ENCODE measurements at regions not wholly inside any gene's neighbourhood (a gene's known extent, or its start where the extent isn't known, plus 50 kb on each side); places are given as distances from the start of the nearest gene placed in this dataset.

DNA sequence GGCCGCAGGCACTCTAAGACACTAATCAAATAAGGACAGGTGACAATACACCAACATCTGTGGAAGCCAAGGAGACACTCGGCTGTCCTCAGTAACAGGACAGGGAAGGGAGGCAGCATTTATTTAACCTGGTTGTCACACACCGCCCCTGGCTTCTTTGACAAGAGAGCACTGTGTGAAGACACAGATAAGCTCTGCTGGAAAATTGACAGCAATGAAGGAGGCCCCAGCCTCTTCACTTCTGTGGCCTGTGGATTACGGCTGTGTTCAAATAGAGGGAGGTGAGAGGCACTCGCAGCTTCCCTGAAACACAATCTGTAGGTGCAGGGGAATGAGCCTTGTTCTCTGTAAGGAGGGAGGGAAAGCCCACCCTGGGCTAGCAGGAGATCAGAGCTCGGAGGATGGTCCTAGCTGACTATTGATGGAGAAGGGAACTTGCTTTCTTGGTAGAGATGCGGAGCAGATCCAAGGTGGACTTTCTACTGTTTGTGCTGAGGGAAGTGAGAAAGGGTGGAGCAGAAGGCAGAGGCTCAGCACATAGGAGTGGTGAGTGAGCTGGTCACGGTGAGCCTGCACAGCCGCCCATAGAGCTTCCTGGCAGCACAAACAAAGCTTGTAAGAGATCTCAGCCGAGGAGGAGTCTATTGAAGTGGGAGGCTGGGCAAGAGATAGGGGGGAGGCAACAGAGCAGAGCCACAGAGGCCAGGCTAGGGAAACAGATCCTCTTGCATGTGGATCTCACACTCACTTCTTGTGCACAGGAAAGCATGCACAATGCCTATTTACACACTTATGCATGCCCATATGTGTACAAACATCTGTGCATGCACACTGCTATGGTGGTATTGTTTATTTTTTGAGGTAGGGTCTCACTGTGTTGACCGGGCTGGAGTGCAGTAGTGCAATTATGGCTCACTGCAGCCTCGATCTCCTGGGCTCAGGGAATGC is 114.6 kb upstream of the THY1 start:
- Mint-ChIP-seq H3K27ac (no peak overlapping the region), H3K4me3 (no peak overlapping the region)

DNA sequence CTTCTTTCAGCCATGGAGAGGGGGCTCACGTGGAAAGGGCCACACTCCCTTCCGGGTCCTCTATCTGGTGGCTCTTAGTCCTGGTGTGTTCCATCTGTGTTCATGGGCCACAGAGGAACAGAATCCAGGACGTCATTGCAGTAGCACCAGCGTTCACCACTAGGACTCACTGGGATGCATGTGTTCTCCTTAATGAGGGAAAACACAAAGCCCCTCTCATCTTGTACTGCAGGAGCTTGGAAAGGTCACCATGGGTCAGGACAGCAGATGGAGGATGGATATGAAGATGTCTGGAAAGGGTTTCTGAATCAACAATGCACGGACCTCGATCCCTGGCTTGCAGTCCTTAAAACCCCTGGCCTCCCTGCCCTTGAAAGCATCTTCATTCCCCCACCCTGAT is 113.8 kb upstream of the THY1 start:
- ATAC-seq (ENCODE audit: low read depth) (no peak), DNase-seq (no peak)
- CTCF ChIA-PET: no interaction called here
- H3K9me3 Mint-ChIP-seq: no peaks in the 10 kb centered on the region
- peaks cover 35% of the 10 kb centered on the region for H3K27me3 Mint-ChIP-seq
- H3K36me3 Mint-ChIP-seq (ENCODE audit: low read depth): no peaks in the 10 kb centered on the region
- intact Hi-C loops (cut with micrococcal nuclease): no loop called here
- no peaks in the 10 kb centered on the region for H3K4me1 Mint-ChIP-seq
- no peak overlapping the region for H3K4me3 Mint-ChIP-seq
- no peak for TF ChIP-seq CTCF (IDR thresholded peaks at IDR 0.05)
- H3K27ac Mint-ChIP-seq: no peak overlapping the region
- POLR2A ChIA-PET: no interaction called here

More for the DNA sequence above, 114.6 kb upstream of the THY1 start:
- ATAC-seq (ENCODE audit: low read depth) (no peak), DNase-seq (no peak)
- ChIA-PET POLR2A (interaction anchor here (0.6 kb wide), 1 partner anchor 104 kb away, joined by 6 read pairs; no protein-coding TSS in a partner anchor), CTCF (interaction anchor here (1.4 kb wide), 1 partner anchor 60 kb away, joined by 3 read pairs; no protein-coding TSS in a partner anchor)
- intact Hi-C loops (cut with micrococcal nuclease): no loop called here
- Mint-ChIP-seq H3K27me3 (peaks cover 34% of the 10 kb centered on the region), H3K4me1 (no peaks in the 10 kb centered on the region), H3K36me3 (ENCODE audit: low read depth) (no peaks in the 10 kb centered on the region), H3K9me3 (no peaks in the 10 kb centered on the region)
- no peak for TF ChIP-seq CTCF (IDR thresholded peaks at IDR 0.05)

- ChIA-PET POLR2A (interaction anchor here (0.6 kb wide), 1 partner anchor 53 kb away, joined by 3 read pairs; no protein-coding TSS in a partner anchor), CTCF (interaction anchor here (1.0 to 3.6 kb wide), 5 partner anchors 13 to 53 kb away, joined by 3 to 22 read pairs (median 5); no protein-coding TSS in a partner anchor)
- DNase-seq (peak; percentile 57), ATAC-seq (ENCODE audit: low read depth) (peak; percentile 79)
- no peaks in the 10 kb centered on the region for H3K36me3 Mint-ChIP-seq (ENCODE audit: low read depth)
- no peak overlapping the region for H3K4me3 Mint-ChIP-seq
- H3K27ac Mint-ChIP-seq: no peak overlapping the region
- H3K9me3 Mint-ChIP-seq: no peaks in the 10 kb centered on the region
- H3K27me3 Mint-ChIP-seq: peaks cover 37% of the 10 kb centered on the region
- no peaks in the 10 kb centered on the region for H3K4me1 Mint-ChIP-seq
- TF ChIP-seq CTCF (IDR thresholded peaks at IDR 0.05): peak; percentile 61
- intact Hi-C loops (cut with micrococcal nuclease): loop anchor here (1.0 to 5.0 kb wide), 3 partner anchors 53 to 193 kb away; partner anchors contain the start of gene NECTIN1
Measured at GRCh38 chr11:119533921-119534736, 111.2 kb upstream of the THY1 start.

- CTCF ChIA-PET: interaction anchor here (1.0 to 3.6 kb wide), 4 partner anchors 40 to 52 kb away, joined by 3 to 22 read pairs (median 6); no protein-coding TSS in a partner anchor
Measured at GRCh38 chr11:119533462-119533861, 110.5 kb upstream of the THY1 start.

More at GRCh38 chr11:119533462-119533861, 110.5 kb upstream of the THY1 start:
- Mint-ChIP-seq H3K27me3 (peaks cover 33% of the 10 kb centered on the region), H3K36me3 (ENCODE audit: low read depth) (no peaks in the 10 kb centered on the region), H3K4me3 (no peak overlapping the region), H3K27ac (no peak overlapping the region), H3K4me1 (no peaks in the 10 kb centered on the region), H3K9me3 (no peaks in the 10 kb centered on the region)
- DNase-seq: no peak
- TF ChIP-seq CTCF (IDR thresholded peaks at IDR 0.05): no peak
- POLR2A ChIA-PET: no interaction called here
- intact Hi-C loops (cut with micrococcal nuclease): loop anchor here (5.0 kb wide), 1 partner anchor 194 kb away; the partner anchor contains the start of gene NECTIN1
- no peak for ATAC-seq (ENCODE audit: low read depth)
